Hepatic stellate cell (primary cell): ENCODE measurements at regions not wholly inside any gene's neighbourhood (a gene's known extent, or its start where the extent isn't known, plus 50 kb on each side); places are given as distances from the start of the nearest gene placed in this dataset.

Source experiments
- DNase-seq: peaks from one replicate; pipeline ENCODE4 v3.0.0; 2011; ENCODE audit warnings: low spot score

DNA sequence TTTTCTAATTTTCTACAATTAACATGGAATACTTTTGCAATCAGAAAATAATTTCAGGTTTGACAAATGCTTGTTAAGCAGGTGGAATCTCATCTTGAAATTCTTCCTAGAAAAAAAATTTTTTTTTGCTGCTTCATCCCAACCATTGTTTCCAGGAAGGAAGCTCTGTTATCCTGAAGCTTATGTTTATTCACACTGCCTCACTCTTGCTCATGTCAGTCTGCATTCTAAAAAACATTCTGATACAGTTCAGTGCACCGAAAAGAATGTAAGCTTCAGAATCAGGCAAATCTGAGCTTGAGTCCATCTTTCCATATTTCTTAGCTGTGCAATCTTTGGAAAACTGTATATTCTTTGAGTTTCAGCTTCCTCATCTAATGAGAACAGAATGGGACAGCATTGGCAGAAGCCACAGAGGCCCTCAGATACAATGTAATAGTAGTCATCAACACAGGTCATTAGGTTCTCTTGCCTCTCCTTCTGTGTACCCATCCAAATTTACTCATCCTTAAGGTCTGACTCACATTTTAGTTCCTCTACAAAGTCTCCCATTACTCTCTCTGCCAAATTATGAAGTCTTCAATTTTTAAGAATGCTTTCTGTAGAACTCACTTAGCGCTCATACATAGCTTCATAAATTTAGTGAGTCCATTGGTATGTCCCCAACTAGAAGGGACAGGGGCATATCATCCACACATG lies 881.8 kb upstream of the NR2F2 start:
- no peak for DNase-seq

DNA sequence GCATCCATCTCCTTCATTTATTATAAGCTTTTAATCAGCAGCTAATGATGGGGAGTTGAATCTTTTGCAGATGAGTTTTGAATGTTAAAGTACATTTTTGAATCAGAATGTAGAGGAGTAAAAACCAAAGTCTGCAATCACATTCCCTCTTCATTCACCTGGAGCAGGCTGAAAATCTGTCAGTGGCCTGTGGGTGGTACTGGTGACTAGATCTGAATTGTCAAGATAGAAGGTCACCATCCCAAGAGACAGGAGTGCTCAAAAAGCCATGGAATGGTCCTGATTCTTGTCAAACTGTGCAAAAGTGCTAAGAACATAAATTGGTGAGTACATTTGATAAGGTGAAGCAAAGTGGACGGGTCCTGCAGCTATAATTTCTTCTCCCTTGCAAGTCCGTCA lies 881.3 kb upstream of the NR2F2 start:
- DNase-seq: no peak

DNA sequence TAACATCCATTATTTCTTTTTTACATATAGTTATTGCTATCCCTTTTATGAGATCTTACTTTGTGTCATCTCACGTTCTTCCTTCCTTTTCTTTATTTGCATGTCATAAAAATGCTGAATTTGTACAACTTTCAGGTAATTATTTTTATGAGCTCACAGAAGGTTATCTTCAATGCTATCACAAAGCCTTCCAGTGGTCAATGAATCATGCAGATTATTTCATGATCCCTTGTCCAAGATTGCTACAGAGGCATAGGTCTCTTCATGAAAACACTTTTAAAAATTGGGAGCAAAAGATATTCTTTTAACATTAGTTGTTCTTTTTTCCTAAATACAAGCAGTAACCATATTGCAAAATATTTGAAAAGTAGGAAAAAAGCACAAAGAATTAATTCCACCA lies 880.1 kb upstream of the NR2F2 start:
- no peak for DNase-seq

DNA sequence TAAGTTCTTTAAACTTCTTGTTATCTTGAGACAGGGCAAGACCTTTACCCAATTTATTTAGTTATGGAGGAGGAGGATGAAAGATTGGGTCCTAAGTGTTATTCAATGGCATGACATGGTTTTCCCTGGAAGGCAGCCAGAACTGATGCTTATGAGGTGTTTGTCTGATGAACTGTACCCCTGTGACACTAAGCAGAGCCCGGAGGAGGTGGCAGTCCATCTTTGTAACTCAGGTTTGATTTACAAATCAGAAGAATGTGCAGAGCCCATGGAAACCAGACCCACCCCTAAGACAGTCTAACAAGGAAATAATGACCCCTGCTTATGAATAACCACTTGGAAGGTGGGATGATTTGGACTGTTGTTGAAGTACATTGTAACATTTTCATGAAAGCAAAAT lies 878.6 kb upstream of the NR2F2 start:
- DNase-seq: no peak

DNA sequence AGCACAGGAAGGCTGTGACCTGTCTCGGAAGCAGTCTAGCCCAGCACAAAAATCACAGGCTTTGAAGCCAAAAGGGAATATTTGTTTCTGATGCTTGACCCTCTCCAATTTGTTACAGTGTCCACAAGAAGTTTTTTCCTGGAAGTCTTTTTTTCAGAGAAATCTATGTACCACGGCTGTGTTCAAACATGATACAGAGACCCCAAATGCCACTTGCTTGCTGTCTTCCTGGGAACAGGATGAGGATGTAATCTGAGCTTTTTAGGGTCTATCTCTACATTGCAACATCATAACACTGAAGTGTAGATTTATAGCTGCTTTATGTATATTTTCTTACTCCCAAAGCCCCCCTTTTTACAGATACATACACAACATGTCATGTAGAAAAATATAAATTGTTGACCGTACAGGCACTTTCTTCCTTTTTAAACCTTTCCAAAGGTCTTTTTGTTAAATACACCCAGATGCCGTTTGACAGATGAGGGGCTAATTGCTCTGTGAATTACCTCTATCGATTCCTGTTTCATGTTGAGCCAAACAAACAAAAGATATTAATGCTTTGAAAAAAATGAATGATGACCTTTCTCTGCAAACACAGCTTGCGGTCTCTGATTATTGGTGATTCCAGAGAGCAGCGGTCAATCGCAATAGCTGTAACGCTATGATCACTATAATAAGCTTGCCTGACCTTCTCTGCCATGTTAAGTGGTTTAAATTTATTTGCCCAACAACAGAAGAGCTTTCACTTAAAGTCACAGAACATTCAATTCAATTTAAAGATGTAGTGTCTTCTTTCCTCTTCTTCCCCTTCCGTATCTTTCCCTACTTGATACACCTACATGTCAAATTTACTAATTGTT lies 875.9 kb upstream of the NR2F2 start:
- DNase-seq: no peak

DNA sequence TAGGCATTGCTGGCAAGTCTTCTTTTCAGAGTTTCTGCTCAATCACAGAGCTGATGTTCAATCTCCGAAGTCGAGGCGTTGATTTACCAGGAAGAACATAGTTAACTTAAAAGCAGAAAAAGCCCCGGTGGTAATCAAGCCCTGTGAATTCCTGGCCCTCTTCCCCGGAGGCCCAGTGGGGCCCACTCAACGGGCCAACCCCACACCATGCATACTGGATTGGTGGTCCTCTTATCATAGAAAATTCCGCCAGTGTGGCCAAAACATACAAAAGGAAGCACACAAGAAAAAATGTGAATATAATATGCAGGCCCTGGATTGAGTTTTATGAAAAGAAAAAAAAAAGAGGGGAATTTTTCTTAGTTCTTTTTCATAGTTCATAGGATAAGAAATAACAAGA lies 873.0 kb upstream of the NR2F2 start:
- DNase-seq: no peak

DNA sequence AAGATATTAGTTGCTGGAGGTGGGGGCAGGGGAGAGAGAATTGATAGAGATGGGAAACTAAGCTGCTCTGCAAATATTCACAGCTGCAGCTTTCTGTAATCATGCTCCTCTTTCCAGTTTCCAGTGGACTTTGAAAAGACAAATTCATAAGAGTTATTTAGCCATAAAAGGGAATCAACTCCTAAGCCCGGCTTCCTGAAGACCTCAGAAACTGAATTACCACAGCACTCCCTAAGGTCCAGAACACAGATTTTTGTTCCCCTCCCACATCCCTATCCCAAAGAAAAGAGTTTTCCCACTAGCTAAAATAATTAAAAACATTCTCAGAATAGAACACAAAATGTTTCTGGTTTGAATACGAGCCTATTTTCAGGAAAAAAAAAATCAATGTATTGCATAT lies 871.8 kb upstream of the NR2F2 start:
- no peak for DNase-seq

DNA sequence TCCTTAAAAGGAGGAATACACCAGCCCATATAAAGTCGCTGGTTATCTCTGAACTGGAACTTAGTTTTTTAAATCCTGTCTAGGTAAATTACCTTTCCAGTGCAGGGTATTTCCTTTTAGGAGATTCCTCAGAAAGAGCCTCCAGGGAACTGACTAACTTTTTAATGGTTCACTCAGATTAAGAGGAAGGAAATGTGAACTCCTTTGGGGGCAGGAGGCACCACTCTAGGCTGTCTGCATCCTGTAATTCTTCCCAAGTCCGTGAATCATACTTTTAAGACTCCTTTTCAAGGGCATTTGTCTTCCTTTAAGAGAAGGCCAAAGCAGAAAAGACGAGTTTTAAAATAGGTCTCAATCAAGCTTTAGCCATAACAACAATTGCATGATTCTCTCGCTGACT lies 871.2 kb upstream of the NR2F2 start:
- no peak for DNase-seq

DNA sequence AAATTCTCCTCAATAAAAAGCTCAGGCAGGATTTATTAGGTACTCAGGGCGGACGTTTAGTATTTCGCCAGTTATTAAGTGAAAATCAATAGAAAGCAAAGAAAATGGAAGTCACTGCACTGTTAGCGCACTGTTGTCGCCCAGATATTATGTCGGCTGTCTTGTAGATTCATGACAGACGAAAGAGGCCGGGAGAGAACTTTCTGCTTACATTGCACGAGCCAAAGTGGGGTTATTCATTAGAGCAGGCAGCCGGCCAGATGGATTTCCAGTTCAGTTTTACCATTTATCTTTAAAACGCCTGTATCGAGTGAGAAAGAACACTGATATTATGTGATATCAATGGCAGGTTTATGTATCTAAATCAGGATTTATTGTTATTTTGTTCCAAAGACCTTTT lies 866.0 kb upstream of the NR2F2 start:
- DNase-seq: no peak

DNA sequence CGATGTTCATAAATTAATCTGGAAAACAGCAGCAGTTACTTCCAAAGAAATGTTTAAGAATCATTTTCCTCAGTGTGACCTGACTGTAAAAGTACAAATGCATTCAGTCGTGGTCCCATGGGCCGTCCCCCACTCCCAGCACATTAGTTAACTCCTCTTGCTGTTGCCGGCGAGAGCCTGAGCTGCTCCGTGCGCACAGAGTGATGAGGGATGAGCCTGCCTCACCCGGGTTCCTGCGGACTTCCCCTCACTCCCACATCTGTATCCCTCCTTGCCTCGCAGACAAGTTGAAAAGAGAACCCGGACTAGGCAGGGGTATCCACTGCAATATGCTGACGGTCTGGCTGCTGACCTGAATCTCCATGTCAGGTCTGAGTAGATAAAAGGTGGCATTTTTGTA lies 861.7 kb upstream of the NR2F2 start:
- DNase-seq: no peak

DNA sequence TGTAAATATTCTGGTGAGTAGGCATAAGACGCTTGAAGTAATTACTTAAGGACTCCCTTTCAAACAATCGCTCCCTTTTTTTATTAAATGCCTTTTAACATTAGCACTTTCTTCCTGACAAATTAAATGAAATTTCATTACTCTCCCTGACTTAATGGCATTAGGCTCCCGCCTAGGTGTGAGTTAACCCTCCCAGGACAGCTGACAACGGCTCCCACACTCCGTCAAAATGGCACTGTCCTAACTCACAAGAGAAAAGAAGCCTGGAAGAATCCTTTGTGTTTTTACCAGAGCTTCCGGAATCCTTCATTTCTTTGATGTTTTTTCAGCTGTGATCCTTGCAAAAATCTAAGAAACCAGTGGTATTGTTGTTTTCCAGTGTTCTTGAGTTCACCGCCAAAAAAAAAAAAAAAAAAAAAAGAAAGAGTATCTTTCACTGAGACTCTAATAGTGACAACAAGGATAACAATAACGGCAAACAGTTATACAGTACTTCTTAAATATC lies 861.0 kb upstream of the NR2F2 start:
- DNase-seq: no peak

DNA sequence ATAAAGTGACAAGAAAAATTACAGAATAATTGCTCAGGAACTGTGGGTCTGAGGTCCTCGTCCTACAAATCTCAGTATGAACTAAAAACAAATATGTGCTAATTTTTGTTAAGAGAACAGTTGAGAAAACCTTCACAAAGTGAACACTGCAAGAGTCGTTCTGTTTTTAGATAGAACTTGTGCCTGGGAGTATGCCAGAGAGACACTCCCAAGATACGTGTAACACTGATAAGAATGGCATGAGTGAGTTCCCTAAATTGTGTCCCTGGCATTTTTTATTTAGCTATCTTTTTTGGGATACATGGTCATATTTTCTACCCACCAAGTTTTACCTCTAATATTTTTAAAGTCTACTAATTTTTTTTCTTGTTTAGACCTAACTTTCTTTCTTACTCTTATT lies 860.0 kb upstream of the NR2F2 start:
- no peak for DNase-seq

DNA sequence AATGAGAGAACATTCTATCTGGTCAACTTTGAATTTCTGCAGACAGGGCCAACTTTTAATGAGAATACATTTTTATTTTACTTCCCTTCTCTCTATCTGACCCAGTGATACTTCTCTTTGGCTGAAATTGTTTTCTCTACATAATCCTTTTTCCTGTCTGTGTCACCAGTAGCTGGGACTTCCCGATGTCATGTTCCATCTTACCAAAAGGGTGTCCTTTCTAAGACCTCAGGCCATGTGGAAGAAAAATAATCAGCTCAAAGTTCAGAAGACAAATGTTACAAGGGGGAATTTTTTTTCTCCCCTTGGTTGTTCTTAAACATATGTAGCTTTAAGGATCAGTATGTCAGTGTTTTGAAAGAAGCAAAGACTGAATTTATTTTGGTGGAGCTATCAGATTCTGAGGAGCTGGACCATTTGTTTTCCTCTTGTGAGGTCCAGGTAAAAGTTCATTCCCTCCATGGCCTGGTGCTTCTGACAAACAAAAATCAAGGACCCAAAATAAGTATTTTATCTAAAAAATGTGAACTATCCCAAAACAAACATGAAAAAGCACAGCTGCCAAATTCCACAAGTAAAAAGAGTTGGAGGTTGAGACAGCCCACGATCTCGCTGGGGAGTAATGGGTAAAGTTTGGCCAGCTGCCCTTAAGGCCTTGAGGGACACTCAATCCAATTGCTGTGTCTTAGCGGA lies 859.4 kb upstream of the NR2F2 start:
- DNase-seq: no peak

DNA sequence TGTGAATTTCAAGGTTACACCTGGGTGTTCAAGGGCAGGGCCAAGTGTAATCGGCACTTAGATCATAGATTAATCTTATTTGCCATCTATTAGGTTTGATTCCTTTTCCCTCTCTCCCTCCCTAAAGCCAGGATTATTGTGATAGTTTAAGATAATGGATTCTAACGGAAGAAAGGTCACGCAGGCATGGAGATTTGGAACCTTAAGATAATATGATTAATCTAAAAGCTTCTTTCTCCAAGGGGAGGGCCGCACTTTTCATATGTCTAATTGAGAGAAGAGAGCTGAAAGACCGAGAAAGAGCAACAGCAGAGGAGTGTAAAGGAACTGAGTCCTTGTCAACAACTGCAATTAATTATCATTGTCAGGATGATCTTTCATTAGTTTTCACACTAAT lies 858.8 kb upstream of the NR2F2 start:
- no peak for DNase-seq

DNA sequence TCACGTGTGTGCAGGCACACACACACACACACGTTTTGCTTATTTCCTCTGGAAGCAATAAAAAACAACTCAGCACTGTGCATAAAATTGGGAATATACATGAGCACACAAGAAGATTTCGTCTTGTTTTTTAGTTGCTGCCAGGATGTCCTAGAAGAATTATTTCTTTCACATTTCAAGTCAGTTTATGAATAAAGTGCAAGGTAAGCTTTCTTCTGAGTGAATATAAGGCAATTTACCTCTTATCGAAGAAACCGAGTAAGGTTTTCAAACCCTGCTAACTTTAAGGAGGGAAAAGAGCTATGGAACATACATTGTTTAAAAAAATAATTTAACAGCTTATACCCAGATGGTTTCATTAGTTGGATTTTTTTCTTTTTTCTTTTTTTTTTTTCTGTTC lies 855.4 kb upstream of the NR2F2 start:
- DNase-seq: no peak

DNA sequence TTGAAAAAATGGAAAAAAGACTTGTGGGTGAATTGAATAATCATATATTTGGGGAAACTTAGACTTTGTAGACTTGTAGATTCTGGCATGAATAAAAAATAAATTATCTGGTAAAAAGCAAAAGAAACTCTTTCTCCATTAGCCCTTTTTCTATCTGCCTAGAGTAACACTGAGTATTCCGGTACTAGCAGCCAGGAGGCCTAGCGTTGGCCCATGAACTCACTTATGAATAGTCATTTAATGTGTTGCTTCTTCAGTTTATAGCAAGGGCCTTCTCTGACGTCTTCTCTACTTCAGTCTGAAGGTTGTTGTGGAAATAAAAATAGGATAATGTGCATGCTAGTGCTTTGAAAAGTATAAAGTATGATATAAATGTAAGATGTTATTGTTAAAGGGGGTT lies 851.2 kb upstream of the NR2F2 start:
- no peak for DNase-seq

DNA sequence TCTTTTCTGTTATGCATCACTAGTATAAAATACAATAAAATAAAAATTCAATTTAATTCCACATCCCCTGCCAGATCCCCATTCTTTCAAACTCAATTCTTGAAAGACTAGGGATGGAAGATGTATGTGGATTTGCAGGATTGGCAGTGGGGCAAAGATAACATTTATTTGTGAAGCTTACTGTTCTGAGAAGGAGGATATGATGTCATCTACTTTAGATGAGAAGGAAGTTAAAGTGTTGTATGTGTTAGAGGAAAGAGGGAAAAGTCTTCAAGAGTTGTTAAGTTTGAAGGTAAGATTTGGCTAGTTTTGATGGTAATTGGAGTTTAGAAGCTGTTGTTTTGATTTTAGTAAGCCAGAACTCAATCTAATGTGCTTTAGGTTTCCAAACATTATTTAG lies 845.1 kb upstream of the NR2F2 start:
- no peak for DNase-seq

DNA sequence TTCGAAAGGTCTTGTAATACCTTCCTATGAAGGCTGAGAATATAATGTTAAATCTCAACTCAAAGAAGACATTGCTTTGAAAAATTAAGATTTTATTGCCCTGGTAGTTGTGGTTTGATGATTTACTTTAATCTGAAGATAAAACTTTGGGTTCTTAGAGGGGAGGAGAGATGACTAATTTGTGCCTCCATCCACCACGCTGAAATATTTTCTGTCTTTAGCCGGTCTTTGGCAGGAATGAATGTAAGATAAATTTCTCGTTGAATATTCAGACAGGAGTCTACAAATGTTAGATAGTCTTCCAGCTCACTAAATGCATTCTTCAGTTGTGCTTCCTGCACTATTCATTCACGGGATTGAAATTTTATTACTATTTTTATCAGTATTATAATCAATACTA lies 844.3 kb upstream of the NR2F2 start:
- no peak for DNase-seq

DNA sequence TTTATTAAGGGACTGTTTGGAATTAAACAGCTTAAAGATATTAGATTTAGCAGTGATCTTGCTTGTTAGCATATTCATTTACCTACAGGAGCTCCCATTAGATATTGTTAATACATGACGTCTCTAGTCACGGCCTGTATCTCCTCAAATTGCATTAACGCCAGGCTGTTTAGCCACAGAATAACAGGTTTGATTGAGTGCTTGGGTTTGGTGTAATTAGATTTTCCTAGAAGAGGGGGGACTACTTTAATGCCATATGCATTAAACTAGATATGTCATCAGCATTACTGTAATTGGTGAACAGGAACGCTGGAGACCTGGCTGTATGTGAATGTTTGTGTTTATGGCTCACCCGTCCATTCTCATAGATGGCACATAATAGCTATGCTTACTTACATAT lies 841.4 kb upstream of the NR2F2 start:
- DNase-seq: no peak

DNA sequence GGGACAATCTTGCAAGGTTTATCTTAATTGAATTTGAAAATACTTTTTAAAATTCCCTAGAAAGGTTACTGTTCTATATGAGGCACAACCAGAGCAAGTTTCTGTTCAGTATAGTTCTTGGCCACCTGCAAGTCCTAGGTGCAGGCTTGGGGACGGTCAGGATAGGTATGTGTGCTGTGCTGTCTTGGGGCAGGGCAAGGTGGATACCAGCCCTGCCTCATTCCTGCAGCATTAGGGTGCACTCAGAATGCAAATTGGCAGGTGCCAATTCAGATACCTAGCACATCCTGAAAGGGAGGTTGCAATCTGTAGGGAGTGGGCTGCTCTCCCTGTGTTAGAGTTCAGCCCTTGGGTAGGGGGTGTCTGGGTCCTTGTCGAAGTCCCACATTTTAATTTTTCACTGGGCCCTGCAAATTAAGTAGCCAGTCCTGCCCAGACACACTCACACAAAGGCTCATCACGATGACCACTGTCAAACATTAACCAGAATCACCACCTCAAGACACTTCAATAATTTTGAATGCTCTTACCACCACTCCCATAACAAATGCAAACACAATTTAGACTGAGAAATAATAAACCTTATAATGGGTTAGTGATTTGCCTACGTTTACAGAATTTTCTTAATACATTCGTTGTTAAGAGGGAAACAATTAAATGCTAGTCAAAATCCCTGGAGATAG lies 838.0 kb upstream of the NR2F2 start:
- no peak for DNase-seq

DNA sequence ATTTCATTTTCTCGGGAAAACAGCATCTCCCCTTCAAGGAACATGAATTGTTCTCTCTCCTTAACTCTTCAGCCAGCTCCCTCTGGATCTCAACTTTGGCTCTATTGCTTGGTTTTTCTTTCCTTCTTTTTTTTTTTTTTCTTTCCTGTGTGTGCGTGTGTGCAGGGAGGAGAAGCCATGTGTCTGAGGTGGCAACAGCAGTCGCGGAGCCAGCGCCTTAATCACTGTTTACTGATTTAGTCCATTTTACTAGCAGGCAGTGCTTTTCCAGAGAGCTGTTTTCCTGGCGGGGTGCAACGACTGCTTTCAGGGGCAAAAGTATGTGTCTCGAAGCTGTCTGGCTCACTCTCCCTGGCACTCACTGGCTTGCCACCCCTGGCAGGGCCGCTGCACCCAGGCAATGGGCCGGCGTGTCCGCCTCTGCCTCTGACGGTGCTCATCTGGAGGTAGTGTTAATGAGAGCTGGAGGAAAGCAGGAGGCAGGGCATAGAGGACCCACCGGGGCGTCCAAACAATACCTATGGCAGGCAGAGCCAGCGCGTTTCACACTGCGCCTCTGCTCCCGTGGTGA lies 835.4 kb upstream of the NR2F2 start:
- DNase-seq: no peak

DNA sequence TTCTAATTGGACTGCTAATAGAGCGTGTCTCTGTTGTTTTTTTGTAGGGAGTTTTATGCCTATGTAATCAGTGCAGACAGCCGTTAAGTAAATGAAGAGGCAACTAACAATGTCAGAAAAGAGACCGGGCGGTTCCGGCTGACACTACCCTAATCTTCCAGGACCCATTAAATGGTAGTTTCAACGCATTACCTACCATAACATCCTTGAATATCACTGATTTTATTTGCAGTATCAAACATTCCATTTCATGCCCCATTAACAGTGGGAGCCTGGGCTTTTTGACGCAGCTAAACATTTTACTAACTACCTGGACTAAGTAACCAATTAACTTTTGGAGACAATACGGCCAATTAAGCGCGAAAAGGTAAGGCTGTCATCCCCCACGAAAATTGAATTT lies 832.9 kb upstream of the NR2F2 start:
- DNase-seq: no peak
